HG03342 (cell line): ENCODE measurements at regions not wholly inside any gene's neighbourhood (a gene's known extent, or its start where the extent isn't known, plus 50 kb on each side); places are given as distances from the start of the nearest gene placed in this dataset.
"Not testable (repeated sequence)": the region's sequence is repeated elsewhere in the genome, so short reads cannot be mapped to it uniquely, and the experiment has no call there.

ENCODE experiments used
- ATAC-seq: cut with Tn5 transposase; IDR thresholded peaks from one replicate; pipeline ENCODE4 v1.9.1; 2021; ENCODE audit warnings: mild to moderate bottlenecking, moderate library complexity; ENCODE audit not compliant: unreplicated experiment

DNA sequence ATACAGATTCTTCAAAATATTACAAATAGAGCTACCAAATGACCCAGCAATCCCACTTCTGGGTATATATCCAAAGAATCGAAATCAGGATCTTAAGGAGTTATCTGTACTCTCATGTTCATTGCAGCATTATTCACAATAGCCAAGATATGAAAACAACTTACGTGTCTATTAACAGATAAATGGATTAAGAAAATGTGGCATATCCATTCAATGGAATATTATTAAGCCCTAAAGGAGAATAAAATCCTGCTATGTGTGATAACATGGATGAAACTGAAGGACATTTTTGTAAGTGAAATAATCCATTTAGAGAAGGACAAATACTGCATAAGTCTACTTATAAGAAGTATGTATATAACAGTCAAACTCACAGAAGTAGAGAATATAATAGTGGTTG, 450.6 kb downstream of the TMEM232 start:
- ATAC-seq = no peak

DNA sequence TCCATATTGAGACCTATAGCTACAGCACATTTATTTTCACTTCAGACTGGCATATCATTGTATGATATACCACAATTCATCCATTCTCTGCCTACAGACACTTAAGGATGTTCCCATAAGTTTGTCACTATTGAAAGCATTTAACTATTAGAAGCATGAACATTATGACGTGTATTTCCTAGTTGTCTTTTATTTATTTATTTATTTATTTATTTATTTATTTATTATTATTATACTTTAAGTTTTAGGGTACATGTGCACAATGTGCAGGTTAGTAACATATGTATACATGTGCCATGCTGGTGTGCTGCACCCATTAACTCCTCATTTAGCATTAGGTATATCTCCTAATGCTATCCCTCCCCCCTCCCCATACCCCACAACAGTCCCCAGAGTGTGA, 448.0 kb downstream of the TMEM232 start:
- ATAC-seq = not testable (repeated sequence)

DNA sequence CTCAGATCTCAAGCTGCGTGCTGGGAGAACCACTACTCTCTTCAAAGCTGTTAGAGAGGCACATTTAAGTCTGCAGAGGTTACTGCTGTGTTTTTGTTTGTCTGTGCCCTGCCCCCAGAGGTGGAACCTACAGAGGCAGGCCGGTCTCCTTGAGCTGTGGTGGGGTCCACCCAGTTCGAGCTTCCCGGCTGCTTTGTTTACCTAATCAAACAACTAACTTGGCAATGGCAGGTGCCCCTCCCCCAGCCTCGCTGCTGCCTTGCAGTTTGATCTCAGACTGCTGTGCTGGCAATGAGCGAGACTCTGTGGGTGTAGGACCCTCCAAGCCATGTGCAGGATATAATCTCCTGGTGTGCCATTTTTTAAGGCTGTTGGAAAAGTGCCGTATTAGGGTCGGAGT, 442.4 kb downstream of the TMEM232 start:
- ATAC-seq = not testable (repeated sequence)

DNA sequence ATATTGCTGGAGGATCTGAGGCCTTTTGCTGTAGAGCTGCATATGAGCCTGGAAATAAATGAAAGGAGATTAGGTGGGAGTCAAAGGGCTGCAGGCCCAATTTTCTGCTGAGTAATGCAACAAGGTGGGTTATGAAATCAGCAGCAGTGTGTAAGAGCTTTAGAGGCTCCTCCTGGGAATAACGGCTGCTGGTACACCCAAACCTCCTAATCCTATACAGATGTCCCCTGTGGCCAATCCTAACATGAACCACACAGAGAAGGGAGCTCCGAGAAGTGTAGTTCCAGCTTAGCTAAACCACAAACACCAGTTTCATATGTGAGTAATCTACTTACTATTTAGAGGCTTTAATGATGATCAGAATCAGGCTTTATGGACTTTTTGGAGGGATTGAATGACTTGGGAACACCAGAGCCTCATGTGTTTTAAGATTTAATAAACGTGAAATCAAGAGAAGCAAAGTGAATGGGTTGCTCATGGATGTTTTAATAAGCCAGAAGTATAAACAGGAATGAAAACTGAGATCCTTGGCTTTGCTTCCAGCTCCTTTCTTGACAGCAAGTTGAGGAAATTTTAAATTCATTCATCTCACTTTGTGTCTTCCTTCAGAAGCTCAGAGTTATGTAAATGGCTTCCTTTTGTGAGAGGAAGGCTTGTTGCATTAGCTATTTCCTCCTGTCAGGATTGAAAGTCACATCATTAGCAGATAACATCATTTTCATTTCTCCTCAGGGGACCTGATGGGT, 437.5 kb downstream of the TMEM232 start:
- ATAC-seq = no peak

DNA sequence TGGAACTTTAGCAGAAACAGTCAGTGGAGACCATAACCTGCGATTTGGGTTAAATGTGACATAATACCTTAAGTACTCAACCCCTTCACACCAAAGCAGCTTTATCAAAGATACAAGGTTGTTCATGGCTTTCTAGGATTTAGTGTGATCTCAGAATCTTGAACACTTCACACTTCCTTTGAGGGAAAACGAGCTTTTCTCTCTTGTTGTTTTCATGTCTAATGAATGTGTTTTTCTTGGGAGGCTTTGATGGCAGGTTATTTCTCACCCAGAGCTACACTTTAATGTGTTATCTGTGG, 437.0 kb downstream of the TMEM232 start:
- ATAC-seq = no peak

DNA sequence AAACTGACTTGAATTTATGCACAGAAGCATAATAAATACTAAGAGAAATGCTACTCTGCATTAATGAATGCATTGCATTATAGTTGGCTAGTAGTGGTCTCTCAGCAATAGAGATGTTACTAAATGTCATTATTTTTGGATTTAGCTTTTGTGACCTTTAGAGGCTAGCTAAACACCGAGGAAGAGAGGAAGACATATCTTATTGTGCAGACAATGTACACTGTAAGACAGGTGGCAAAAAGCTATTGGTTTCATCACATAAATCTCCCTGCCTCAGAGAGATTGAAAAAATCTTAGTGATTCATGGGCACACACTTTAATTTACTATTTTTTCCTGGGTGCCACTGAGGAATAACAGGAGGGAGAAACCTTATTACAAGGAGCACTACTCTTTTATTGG, 435.9 kb downstream of the TMEM232 start:
- no peak for ATAC-seq

DNA sequence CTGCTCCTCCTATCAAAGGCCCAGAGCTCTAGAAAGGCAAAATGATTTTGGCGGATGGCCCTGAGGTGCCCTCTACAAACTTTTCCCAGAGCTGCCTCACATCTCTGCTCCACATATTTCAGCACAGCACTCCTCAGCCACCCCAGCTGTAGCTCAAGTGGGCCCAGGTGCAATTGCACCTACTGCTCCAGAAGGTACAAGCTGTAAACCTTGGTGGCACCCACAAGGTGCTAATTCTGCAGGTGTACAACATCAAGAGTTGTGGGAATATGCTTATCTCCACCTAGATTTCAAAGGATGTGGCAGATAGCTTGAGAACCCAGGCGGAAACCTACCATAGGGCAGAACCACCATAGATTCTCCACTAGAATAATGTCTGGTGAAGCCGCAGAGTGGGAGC, 432.2 kb downstream of the TMEM232 start:
- ATAC-seq = no peak

DNA sequence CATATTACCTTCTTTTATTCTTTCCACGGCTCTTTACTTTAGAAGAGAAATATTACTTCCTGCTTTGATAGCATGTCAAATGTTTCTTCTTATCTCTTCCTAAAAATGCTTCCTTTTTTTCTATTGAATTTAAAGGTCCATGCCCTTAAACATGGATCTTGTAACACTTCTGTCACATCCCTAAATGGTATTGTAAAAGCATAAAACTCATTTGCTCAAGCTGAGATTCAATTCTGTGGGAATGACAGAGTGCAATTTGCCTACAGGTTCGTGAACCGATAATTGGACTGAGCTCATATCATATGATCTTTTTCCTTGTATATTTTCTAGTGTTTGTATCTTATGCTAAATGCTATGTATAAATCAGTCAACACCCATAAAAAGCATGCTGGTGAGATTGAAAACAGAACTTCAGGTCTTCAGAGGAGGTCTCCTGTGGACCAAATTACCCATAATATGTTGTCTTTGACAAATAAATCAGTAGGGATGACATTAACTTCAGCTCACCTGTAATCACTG, 429.3 kb downstream of the TMEM232 start:
- ATAC-seq = no peak

DNA sequence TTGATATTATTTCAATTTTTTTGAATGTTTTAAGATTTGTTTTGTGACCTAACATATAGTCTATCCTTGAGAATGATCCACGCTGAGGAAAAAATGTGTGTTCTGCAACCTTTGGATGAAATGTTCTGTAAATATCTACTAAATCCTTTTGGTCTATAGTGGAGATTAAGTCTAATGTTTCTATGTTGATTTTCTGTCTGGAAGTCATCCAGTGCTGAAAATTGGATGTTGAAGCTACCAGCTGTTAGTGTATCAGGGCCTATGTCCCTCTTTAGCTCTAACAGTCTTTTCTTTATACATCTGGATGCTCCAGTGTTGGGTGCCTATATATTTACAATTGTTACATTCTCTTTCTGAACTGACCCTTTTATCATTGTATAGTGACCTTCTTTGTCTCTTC, 422.3 kb downstream of the TMEM232 start:
- ATAC-seq = no peak

DNA sequence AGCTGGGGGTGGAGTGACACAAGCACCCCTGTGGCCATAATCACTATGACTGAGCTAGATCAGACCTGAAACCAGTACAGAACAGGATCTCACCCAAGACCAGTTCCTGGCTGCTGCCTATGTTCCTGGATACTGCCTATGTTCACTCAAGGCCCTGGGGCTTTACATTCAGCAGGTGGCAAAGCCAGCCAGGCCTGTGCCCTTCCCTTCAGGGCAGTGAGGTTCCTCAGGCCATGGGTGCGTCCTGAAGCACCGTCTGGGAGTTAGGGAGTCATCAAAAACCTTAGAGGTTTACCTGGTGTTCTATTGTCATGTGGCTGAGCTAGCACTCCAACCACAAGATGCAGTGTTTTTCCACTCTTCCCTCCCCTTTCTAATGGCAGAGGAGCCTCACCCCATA, 419.8 kb downstream of the TMEM232 start:
- ATAC-seq = no peak

DNA sequence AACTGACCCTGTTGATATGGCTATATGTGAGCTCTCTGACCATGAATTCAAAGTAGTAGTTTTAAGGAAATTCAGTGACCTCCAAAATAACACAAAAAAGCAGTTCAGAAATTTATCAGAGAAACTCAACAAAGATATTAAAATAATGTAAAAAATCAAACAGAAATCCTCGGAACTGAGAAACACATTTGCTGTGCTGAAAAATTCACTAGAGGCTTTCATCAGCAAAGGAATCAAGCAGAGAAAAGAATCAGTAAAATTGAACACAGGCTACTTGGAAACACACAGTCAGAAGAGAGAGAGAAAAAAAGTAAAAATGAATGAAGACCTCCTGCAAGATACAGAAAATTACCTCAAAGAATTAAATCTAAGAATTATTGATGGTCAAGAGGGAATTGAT, 417.2 kb downstream of the TMEM232 start:
- ATAC-seq = no peak

DNA sequence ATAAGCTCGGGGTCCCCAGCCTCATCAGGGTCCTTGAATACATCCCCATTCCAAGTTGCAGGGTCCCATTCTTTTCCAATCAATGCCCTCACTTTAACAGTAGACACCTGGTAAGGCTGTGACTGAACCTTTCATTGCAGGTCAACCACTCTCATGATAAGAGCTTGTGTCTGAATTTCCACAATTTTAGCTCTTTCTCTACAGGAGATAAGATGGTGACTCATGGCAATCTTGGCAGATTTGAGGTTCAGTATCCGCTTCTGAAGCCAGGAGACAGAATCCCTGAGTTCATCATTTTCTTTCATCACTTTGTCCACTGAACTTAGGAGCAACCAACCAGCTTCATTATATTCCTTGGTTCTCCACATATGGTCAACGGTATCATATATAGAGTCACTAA, 409.9 kb downstream of the TMEM232 start:
- not testable (repeated sequence) for ATAC-seq

DNA sequence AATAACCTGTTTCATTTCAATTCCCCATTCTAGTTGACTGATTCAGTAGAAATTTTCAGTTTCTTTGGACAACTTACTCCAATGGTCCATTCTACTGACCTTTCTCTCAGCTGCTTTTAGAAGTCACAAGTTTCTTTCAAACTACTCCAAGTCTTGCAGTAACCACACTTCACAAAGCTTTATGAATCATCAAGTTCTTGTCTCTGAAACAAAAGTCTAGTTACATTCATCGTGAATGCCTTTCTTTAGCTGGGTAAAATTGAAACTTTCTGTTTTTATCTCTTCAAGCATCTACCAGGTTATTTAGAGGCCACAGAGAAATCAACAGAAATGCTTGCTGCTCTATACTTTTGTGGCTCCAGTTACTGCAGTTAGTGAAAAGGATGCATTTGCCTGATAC, 405.4 kb downstream of the TMEM232 start:
- ATAC-seq = no peak

DNA sequence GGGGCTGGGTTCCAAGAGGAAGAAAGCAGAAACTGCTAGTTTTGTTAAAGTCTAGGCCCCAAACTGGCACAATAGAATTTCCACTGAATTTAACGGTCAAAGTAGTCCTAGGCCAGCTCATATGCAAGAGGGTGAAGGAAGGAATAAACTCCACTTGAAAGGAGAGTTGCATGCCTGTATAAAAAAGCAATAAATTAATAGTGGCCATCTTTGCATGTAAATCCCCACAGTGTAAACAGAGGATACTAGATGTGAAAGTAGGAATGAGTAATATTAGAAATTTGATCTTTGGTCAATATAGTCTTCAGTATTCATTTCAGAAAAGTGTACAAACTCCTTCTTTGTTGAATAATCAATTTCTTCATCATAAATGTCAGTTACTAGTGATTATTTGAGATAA, 403.1 kb downstream of the TMEM232 start:
- no peak for ATAC-seq

DNA sequence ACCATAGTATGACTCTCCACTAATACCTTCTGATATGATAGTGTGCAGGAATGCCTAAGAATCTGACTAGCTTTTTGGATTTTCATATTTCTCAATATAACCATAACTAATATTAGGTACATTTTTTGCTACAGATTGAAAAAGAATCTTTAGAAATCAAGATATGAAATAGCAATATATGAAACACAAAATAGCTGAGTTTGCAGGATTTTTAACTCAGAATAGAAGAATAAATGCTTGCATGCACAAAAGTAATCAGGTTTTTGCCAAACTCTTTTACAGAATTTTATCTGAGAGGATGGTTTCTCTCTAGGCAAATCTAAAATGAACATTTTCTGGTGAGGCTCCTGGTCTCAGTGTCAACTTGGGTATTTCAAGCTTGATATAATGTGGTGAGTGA, 402.6 kb downstream of the TMEM232 start:
- ATAC-seq = no peak

DNA sequence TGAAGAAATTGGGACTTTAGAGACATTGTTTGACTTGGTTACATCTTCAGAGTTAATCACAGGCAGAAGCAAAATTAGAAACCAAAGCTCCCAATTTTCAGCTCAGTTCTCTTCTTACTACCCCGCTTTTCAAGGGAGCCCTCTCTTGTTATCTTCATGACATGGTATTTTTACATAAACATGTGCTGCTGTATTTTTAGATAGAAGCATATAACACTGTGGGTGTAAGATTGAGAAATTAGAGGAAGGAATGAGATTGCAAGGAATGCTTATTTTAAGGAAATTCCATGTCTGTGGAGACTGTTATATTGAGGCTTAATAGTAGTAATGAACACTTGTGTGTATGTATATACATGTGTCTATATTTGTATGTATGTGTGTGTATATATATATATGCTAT, 401.6 kb downstream of the TMEM232 start:
- no peak for ATAC-seq

DNA sequence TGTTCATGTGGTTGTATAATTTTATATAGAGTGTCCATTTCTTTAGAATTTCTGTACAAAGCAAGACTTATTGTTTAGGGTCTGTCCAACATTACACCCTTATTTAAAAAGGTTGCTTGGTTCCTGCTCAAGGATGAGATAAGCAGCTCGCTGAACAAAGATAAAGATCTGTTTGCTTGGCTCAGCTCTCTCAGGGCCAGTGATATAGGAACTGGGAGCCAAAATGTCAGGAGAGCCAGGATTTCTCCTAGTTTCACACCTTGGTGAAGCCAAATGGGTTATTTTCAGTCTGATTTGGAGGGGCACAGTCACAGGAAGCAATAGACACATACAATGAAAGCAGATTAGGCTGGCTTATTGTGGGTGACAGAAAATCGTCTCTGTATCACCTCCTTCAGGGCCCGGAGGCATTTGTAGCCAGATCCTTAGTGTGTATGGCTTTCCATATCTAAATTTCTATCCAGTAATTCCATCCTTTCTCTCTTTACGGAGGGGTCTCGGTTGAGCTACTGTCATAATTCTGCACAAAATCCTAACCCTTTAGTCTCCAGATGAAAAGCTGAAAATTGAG, 396.4 kb downstream of the TMEM232 start:
- no peak for ATAC-seq

DNA sequence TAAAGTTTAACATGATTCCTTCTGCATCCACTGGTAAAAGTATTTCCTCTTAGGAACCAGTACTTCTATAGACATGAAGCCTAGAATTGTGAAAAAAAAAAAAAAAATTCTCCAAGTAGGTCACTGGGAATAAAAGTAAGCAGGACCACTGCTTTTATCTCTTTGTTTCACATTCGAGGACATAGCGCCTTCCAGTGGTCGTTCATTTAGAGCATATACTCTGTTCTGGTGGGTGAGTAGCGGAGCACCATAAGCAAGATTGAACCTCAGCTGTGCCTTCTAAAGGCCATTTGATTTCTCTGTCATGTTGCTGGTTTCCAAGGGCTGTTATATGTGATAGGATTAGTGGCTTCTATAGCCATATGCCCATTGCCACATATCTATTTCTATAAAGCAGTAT, 393.1 kb downstream of the TMEM232 start:
- no peak for ATAC-seq

DNA sequence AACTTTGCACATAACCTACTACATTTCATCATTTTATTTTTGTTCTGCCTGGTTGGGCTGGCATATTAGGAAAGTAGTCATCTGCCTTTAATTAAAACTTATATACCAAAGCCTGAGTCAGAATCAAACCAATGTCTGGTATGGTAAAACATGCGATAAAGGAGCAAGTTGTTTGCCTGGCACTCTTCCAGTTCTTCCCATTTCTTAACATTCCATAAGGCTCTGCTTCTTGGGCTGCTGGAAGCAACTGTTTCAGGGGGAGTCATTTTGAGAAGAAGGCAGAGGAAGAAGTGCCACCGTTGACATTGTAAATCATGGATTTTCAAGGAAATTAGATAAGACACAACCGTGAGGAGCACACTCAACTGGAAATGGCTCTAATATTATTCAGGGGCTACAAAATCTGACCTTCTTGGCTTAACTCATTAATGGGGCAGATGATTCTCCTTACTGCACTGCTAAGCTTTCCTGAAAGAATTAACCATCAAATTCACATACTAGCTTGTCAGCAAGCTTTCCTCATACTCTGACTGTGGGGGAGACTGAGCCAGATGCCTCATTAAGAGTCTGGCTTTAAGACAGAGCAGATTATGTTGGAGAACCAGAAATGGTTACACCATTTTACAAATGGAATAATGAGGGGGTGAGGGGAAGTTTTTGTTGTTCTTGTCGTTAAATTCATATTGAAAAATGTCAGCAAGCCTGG, 391.0 kb downstream of the TMEM232 start:
- ATAC-seq = no peak

DNA sequence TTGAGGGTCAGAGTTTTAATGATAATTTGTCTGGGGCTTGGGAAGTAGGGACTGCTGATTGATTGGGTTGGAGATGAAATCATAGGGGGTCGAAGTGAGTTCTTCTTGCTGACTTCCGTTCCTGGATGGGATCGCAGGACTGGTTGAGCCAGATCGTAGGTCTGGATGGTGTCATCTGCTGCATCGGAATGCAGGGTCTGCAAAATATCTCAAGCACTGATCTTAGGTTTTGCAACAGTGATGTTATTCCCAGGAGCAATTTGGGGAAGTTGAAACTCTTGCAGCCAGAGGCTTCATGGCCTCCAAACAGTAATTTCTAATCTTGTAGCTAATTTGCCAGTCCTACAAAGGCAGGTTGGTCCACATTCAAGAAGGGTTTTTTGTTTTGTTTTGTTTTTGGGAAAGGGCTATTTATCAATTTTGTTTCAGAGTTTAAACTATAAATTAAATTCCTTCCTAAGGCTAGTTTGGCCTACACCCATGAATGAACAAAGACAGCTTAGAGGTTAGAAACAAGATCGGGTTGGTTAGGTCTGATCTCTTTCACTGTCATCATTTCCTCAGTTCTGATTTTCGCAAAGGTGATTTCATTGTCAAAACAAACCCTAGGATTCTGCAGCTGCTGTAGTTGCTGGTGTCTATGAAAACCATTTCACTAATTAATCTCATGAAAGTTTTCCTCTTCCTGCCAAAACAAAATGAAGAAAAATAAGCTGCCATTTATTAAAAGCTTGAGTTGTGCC, 388.0 kb downstream of the TMEM232 start:
- no peak for ATAC-seq

DNA sequence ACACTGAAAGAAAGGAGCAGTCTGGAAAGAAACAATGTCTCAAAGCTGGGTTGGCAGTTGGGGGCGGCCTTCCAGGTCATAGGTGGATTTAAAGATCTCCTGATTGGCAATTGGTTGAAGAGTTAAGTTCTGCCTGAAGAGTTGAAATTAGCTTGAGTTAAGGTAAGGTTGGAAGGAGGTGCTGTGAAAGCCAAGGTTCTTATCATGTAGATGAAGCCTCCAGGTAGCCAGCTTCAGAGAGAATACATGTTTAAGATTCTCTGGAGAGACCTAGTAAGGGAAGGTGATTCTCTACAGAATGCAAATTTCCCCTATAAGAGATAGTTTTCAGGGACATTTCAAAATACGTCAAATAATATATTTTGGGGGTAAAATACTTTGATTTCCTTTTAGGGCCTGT, 387.1 kb downstream of the TMEM232 start:
- ATAC-seq = no peak

DNA sequence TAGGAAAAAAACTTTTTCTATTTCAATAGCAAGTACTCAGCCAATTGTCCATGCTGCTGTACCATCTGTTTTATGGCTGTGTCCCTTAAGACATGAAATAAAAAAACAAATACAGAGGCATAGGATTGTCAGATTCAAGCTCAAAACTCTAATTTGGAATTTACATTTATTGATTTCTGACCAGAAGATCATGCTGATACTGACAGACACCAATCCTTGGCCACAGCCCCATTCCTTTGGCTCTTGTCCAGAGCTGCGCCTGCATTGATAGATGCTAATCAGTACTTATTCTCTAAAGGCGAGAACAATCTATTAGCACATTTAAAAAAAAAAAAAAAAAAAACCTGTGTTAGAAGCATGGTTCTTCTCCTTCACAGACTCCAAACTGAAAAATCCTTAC, 384.6 kb downstream of the TMEM232 start:
- ATAC-seq = no peak
